ENCODE measurements at regions not wholly inside any gene's neighbourhood (a gene's known extent, or its start where the extent isn't known, plus 50 kb on each side); places are given as distances from the start of the nearest gene placed in this dataset.

GRCh38 chr7:155881471-155882350 is 69.4 kb upstream of the SHH start:
- H3K4me3 ChIP-seq (ENCODE audit: control insufficient read depth, low read depth, low read length), result no peak overlapping the region
- no peak for DNase-seq (ENCODE audit: low read depth)
- no peak for TF ChIP-seq CTCF (conservative IDR thresholded peaks at IDR 0.05; ENCODE audit: control insufficient read depth, insufficient read depth, low read depth, low read length)

- no peak for TF ChIP-seq CTCF (conservative IDR thresholded peaks at IDR 0.05; ENCODE audit: control insufficient read depth, insufficient read depth, low read depth, low read length)
- no peak for DNase-seq (ENCODE audit: low read depth)
- no peak overlapping the region for H3K4me3 ChIP-seq (ENCODE audit: control insufficient read depth, low read depth, low read length)
Observed at GRCh38 chr7:155880721-155881120, 68.5 kb upstream of the SHH start.

GRCh38 chr7:155879592-155879991 is 67.3 kb upstream of the SHH start:
- TF ChIP-seq CTCF (conservative IDR thresholded peaks at IDR 0.05; ENCODE audit: control insufficient read depth, insufficient read depth, low read depth, low read length), result no peak
- no peak for DNase-seq (ENCODE audit: low read depth)
- H3K4me3 ChIP-seq (ENCODE audit: control insufficient read depth, low read depth, low read length), result no peak overlapping the region

- DNase-seq (ENCODE audit: low read depth), result no peak
- TF ChIP-seq CTCF (conservative IDR thresholded peaks at IDR 0.05; ENCODE audit: control insufficient read depth, insufficient read depth, low read depth, low read length), result no peak
- H3K4me3 ChIP-seq (ENCODE audit: control insufficient read depth, low read depth, low read length), result no peak overlapping the region
Observed at GRCh38 chr7:155878674-155879073, 66.4 kb upstream of the SHH start.

GRCh38 chr7:155878250-155878649 is 66.0 kb upstream of the SHH start:
- TF ChIP-seq CTCF (conservative IDR thresholded peaks at IDR 0.05; ENCODE audit: control insufficient read depth, insufficient read depth, low read depth, low read length), result no peak
- H3K4me3 ChIP-seq (ENCODE audit: control insufficient read depth, low read depth, low read length), result no peak overlapping the region
- DNase-seq (ENCODE audit: low read depth), result no peak

- DNase-seq (ENCODE audit: low read depth), result no peak
- no peak for TF ChIP-seq CTCF (conservative IDR thresholded peaks at IDR 0.05; ENCODE audit: control insufficient read depth, insufficient read depth, low read depth, low read length)
- no peak overlapping the region for H3K4me3 ChIP-seq (ENCODE audit: control insufficient read depth, low read depth, low read length)
Observed at GRCh38 chr7:155877167-155877566, 64.9 kb upstream of the SHH start.
